Left cardiac atrium (tissue), 4 donors: ENCODE measurements at regions not wholly inside any gene's neighbourhood (a gene's known extent, or its start where the extent isn't known, plus 50 kb on each side); places are given as distances from the start of the nearest gene placed in this dataset.

Experiments used
- ATAC-seq, 2 donors: fragments of 200-7000 bp; cut with Tn5 transposase; one replicate each; pipeline ENCODE4 v1.9.1; 2020; ENCODE audit warnings: mild to moderate bottlenecking in 2 of 2, moderate library complexity in 2 of 2
- DNase-seq: peaks from one replicate; pipeline ENCODE4 v3.0.0-alpha.2; 2020
- intact Hi-C, 2 donors: fragments of 100-400 bp; cut with DNase I; formaldehyde crosslinking; loops; one replicate each; pipeline versions ENCODE4 v1.14.1 to v1.15.1; 2022 to 2023
- donor health status: DM: no; HTN: yes; CAD: no.
- donor health status: DM: no; HTN: yes; CAD: no; lungs with severe emphysema.
- donor health status: DM: yes; HTN: yes; CAD: no.
- donor health status: Dilated cardiomyopathy.

GRCh38 chr21:26679284-26679683, 106.2 kb upstream of the CYYR1 start:
- intact Hi-C loops = no loop called here
- ATAC-seq = no peak

GRCh38 chr21:26674323-26674722, 101.2 kb upstream of the CYYR1 start:
- DNase-seq (no peak), ATAC-seq (no peak)
- intact Hi-C loops = no loop called here

More at GRCh38 chr21:26679284-26679683, 106.2 kb upstream of the CYYR1 start:
- DNase-seq = no peak

- DNase-seq (no peak), ATAC-seq (no peak)
- intact Hi-C loops = no loop called here
Measured at GRCh38 chr21:26669215-26669764, 96.2 kb upstream of the CYYR1 start.

GRCh38 chr21:26659757-26660156, 86.7 kb upstream of the CYYR1 start:
- DNase-seq (no peak), ATAC-seq (no peak)
- intact Hi-C loops = no loop called here

GRCh38 chr21:26659182-26659581, 86.1 kb upstream of the CYYR1 start:
- ATAC-seq (no peak), DNase-seq (no peak)
- intact Hi-C loops = no loop called here

GRCh38 chr21:26655460-26655859, 82.4 kb upstream of the CYYR1 start:
- ATAC-seq = no peak
- intact Hi-C loops = no loop called here
- DNase-seq = no peak

- no peak for DNase-seq
- intact Hi-C loops = no loop called here
Measured at GRCh38 chr21:26653430-26653829, 80.3 kb upstream of the CYYR1 start.

GRCh38 chr21:26652854-26653253, 79.8 kb upstream of the CYYR1 start:
- intact Hi-C loops = no loop called here
- ATAC-seq (no peak), DNase-seq (no peak)

More at GRCh38 chr21:26653430-26653829, 80.3 kb upstream of the CYYR1 start:
- ATAC-seq = no peak

GRCh38 chr21:26641062-26641461, 68.0 kb upstream of the CYYR1 start:
- intact Hi-C loops = no loop called here
- DNase-seq (no peak), ATAC-seq (no peak)

- intact Hi-C loops = no loop called here
- no peak for DNase-seq
- no peak for ATAC-seq
Measured at GRCh38 chr21:26637201-26637745, 64.2 kb upstream of the CYYR1 start.

GRCh38 chr21:26635681-26636080, 62.6 kb upstream of the CYYR1 start:
- no peak for ATAC-seq
- DNase-seq = no peak
- intact Hi-C loops = no loop called here

GRCh38 chr21:26632691-26633090, 59.6 kb upstream of the CYYR1 start:
- ATAC-seq (no peak), DNase-seq (no peak)
- intact Hi-C loops = no loop called here

- intact Hi-C loops = no loop called here
- no peak for DNase-seq
- no peak for ATAC-seq
Measured at GRCh38 chr21:26626187-26626586, 53.1 kb upstream of the CYYR1 start.

- ATAC-seq (no peak), DNase-seq (peak; percentile 14)
- intact Hi-C loops = no loop called here
Measured at GRCh38 chr21:26624983-26625519, 52.0 kb upstream of the CYYR1 start.
